Keratinocyte (primary cell): ENCODE measurements at regions not wholly inside any gene's neighbourhood (a gene's known extent, or its start where the extent isn't known, plus 50 kb on each side); places are given as distances from the start of the nearest gene placed in this dataset.

Source experiments
- EZH2 ChIP-seq: IDR thresholded peaks from one replicate; pipeline ENCODE4 v1.6.1; 2012; ENCODE audit warnings: inconsistent platforms, mild to moderate bottlenecking, low read length, moderate library complexity
- TF ChIP-seq, protein P1 (sequence below), 3 experiments: IDR thresholded peaks in 1 of 3; conservative IDR thresholded peaks in 1 of 3; optimal IDR thresholded peaks in 1 of 3; 2 replicates in 2 of 3; 3 replicates in 1 of 3; pipeline versions ENCODE3 to v1.5.1; 2011; ENCODE audit warnings: low read length in 3 of 3, mild to moderate bottlenecking in 3 of 3, moderate library complexity in 2 of 3, control low read depth in 1 of 3, inconsistent platforms in 1 of 3; ENCODE audit not compliant: insufficient read depth in 2 of 3; ENCODE audit errors: extremely low read depth in 1 of 3

DNA sequence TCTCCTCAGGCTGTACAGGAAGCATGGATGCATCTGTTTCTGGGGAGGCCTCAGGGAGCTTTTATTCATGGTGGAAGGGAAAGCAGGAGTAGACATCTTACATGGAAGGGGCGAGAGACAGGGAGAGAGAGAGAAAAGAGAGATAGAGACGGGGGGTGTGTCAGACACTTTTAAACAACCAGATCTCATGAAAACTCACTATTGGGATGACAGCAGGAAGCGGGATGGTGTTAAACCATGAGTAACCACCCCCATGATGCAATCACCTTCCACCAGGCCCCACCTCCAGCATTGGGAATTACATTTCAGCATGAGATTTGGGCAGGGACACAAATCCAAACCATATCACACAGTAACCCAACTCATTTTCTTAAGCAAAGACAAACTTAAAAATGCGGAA is 110.0 kb upstream of the EEA1 start:
- TF ChIP-seq, protein P1, sequence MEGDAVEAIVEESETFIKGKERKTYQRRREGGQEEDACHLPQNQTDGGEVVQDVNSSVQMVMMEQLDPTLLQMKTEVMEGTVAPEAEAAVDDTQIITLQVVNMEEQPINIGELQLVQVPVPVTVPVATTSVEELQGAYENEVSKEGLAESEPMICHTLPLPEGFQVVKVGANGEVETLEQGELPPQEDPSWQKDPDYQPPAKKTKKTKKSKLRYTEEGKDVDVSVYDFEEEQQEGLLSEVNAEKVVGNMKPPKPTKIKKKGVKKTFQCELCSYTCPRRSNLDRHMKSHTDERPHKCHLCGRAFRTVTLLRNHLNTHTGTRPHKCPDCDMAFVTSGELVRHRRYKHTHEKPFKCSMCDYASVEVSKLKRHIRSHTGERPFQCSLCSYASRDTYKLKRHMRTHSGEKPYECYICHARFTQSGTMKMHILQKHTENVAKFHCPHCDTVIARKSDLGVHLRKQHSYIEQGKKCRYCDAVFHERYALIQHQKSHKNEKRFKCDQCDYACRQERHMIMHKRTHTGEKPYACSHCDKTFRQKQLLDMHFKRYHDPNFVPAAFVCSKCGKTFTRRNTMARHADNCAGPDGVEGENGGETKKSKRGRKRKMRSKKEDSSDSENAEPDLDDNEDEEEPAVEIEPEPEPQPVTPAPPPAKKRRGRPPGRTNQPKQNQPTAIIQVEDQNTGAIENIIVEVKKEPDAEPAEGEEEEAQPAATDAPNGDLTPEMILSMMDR (optimal IDR thresholded peaks at IDR 0.05 in 1 of 3, IDR thresholded peaks at IDR 0.05 in 1 of 3, conservative IDR thresholded peaks at IDR 0.05 in 1 of 3; ENCODE audit: extremely low read depth in 1 of 3, insufficient read depth in 2 of 3, low read length in 3 of 3) = no peak
- TF ChIP-seq EZH2 = no peak
